ENCODE measurements at regions not wholly inside any gene's neighbourhood (a gene's known extent, or its start where the extent isn't known, plus 50 kb on each side); places are given as distances from the start of the nearest gene placed in this dataset.

DNA sequence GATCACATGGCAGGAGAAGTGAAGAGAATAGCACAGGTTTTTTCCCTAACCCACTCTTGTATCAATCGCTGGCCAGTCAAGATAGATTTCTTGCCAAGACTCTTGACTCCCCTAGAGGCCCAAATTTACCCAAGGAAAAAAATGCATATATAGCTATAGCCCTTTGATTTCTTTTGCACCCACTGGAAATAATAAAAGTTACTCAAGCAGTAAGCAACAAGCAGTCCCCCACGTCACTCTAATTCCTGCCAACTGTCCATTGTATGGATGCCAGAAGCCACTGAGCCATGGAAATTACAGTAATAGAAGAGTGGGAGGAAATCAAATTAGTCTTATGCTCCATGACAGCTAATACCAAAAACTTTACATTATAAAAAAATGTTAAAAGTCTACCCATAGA lies 125.3 kb upstream of the SLC39A10 start:
- TF ChIP-seq, protein P1, sequence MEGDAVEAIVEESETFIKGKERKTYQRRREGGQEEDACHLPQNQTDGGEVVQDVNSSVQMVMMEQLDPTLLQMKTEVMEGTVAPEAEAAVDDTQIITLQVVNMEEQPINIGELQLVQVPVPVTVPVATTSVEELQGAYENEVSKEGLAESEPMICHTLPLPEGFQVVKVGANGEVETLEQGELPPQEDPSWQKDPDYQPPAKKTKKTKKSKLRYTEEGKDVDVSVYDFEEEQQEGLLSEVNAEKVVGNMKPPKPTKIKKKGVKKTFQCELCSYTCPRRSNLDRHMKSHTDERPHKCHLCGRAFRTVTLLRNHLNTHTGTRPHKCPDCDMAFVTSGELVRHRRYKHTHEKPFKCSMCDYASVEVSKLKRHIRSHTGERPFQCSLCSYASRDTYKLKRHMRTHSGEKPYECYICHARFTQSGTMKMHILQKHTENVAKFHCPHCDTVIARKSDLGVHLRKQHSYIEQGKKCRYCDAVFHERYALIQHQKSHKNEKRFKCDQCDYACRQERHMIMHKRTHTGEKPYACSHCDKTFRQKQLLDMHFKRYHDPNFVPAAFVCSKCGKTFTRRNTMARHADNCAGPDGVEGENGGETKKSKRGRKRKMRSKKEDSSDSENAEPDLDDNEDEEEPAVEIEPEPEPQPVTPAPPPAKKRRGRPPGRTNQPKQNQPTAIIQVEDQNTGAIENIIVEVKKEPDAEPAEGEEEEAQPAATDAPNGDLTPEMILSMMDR (IDR thresholded peaks at IDR 0.05): no peak
- TF ChIP-seq EZH2 (IDR thresholded peaks at IDR 0.05; ENCODE audit: borderline replicate concordance, insufficient read depth, low read depth, low read length, poor library complexity, severe bottlenecking): no peak

Measured in B cell (primary cell).